Activated CD4-positive, alpha-beta T cell treated with anti-CD3 and anti-CD28 coated beads, Interleukin-2, amount 10 ng/mL, durations not matched to agents 7 days and 5 days (primary cell): ENCODE measurements at regions not wholly inside any gene's neighbourhood (a gene's known extent, or its start where the extent isn't known, plus 50 kb on each side); places are given as distances from the start of the nearest gene placed in this dataset.

Experiments used
- CTCF ChIA-PET: fragments of 350-600 bp; sonication (Branson Sonifier 250); formaldehyde crosslinking; loops from one replicate; lab custom pipeline; 2021; ENCODE audit warnings: antibody characterized with exemption; lab: Charles Lee
- POLR2A ChIA-PET: fragments of 350-600 bp; sonication (Branson Sonifier 250); formaldehyde crosslinking; loops from one replicate; lab custom pipeline; 2021; ENCODE audit warnings: antibody characterized with exemption; lab: Charles Lee
- DNase-seq: peaks from one replicate; pipeline ENCODE4 v3.0.0-alpha.2; 2020
- H3K27ac Mint-ChIP-seq: one replicate; pipeline ENCODE4 v1.8.0; 2021; ENCODE audit warnings: mild to moderate bottlenecking, moderate library complexity, mixed read lengths
- H3K27me3 Mint-ChIP-seq: one replicate; pipeline ENCODE4 v1.8.0; 2021; ENCODE audit warnings: mixed read lengths
- H3K36me3 Mint-ChIP-seq: one replicate; pipeline ENCODE4 v1.8.0; 2021; ENCODE audit warnings: low read depth, mixed read lengths
- H3K4me1 Mint-ChIP-seq: one replicate; pipeline ENCODE4 v1.8.0; 2021; ENCODE audit warnings: mixed read lengths
- H3K4me3 Mint-ChIP-seq: one replicate; pipeline ENCODE4 v1.8.0; 2021; ENCODE audit warnings: mild to moderate bottlenecking, moderate library complexity, mixed read lengths
- H3K9me3 Mint-ChIP-seq: one replicate; pipeline ENCODE4 v1.8.0; 2021; ENCODE audit warnings: mixed read lengths

- H3K4me1 Mint-ChIP-seq: no peaks in the 10 kb centered on the region
- peaks cover 4% of the 10 kb centered on the region for H3K27me3 Mint-ChIP-seq
- no peaks in the 10 kb centered on the region for H3K9me3 Mint-ChIP-seq
- H3K36me3 Mint-ChIP-seq: no peaks in the 10 kb centered on the region
- H3K27ac Mint-ChIP-seq: no peak overlapping the region
- POLR2A ChIA-PET: no interaction called here
- no peak for DNase-seq
- no peak overlapping the region for H3K4me3 Mint-ChIP-seq
- CTCF ChIA-PET: no interaction called here
These were observed 235.7 kb upstream of the LDB2 start for GRCh38 chr4:17134100-17134499.

DNA sequence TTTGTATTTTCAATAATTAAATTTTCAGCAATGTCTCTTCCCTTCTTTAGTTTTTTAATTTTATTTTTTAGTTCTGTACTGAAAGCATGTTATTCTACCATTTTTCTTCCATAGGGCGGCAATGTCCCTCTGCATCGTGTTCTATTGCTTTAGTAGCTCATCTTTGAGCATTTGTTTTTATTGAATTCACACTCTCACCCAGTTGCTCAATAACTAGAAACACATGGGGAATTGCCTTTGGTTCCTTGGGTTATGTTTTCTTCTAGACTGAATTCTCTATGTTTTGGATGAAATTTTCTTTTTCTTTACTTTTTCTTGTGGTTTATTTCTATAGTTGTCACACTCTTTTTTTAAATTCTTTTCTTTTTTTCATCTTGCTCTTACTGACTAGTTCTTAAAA, 233.8 kb upstream of the LDB2 start:
- no peaks in the 10 kb centered on the region for H3K4me1 Mint-ChIP-seq

DNA sequence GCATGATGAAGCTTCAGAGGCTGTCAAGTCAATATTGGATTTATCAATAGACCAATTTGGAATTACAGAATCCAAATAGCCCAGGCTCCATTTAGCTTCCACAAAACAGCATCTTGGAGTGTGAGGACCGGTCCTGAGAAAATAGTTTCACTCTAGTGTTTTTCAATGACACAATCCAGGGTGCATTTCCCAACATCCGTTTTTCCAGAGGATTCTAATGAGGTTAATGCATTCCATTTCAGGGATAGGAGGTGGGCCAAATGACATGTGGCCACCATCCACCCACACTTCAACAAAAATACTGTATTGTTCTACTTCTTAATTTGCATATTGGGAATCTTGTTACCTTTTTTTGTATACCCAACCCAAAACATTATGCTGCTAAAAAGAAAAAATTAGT, 229.8 kb upstream of the LDB2 start:
- Mint-ChIP-seq H3K36me3 (no peaks in the 10 kb centered on the region), H3K9me3 (no peaks in the 10 kb centered on the region), H3K27ac (no peak overlapping the region), H3K27me3 (peaks cover 2% of the 10 kb centered on the region), H3K4me1 (no peaks in the 10 kb centered on the region), H3K4me3 (no peak overlapping the region)
- CTCF ChIA-PET: no interaction called here
- no peak for DNase-seq
- POLR2A ChIA-PET: no interaction called here

More for the DNA sequence above, 233.8 kb upstream of the LDB2 start:
- no peaks in the 10 kb centered on the region for H3K36me3 Mint-ChIP-seq
- H3K4me3 Mint-ChIP-seq: no peak overlapping the region
- H3K27me3 Mint-ChIP-seq: peaks cover 4% of the 10 kb centered on the region
- no peaks in the 10 kb centered on the region for H3K9me3 Mint-ChIP-seq
- no peak for DNase-seq
- ChIA-PET CTCF (no interaction called here), POLR2A (no interaction called here)
- no peak overlapping the region for H3K27ac Mint-ChIP-seq

GRCh38 chr4:17126321-17126966, 228.0 kb upstream of the LDB2 start:
- Mint-ChIP-seq H3K36me3 (no peaks in the 10 kb centered on the region), H3K4me3 (no peak overlapping the region), H3K27ac (no peak overlapping the region), H3K4me1 (no peaks in the 10 kb centered on the region), H3K9me3 (no peaks in the 10 kb centered on the region), H3K27me3 (peaks cover 2% of the 10 kb centered on the region)
- POLR2A ChIA-PET: no interaction called here
- CTCF ChIA-PET: no interaction called here
- no peak for DNase-seq

GRCh38 chr4:17124767-17125166, 226.3 kb upstream of the LDB2 start:
- H3K27ac Mint-ChIP-seq: no peak overlapping the region
- DNase-seq: no peak
- no peaks in the 10 kb centered on the region for H3K9me3 Mint-ChIP-seq
- H3K36me3 Mint-ChIP-seq: no peaks in the 10 kb centered on the region
- POLR2A ChIA-PET: no interaction called here
- CTCF ChIA-PET: no interaction called here
- H3K4me3 Mint-ChIP-seq: no peak overlapping the region
- H3K4me1 Mint-ChIP-seq: no peaks in the 10 kb centered on the region
- H3K27me3 Mint-ChIP-seq: peaks cover under 1% of the 10 kb centered on the region

- no peaks in the 10 kb centered on the region for H3K4me1 Mint-ChIP-seq
- DNase-seq: no peak
- ChIA-PET CTCF (no interaction called here), POLR2A (no interaction called here)
- no peaks in the 10 kb centered on the region for H3K36me3 Mint-ChIP-seq
- H3K9me3 Mint-ChIP-seq: no peaks in the 10 kb centered on the region
- no peak overlapping the region for H3K4me3 Mint-ChIP-seq
- H3K27me3 Mint-ChIP-seq: peaks cover 4% of the 10 kb centered on the region
- H3K27ac Mint-ChIP-seq: no peak overlapping the region
These were observed 222.3 kb upstream of the LDB2 start for GRCh38 chr4:17120761-17121160.

GRCh38 chr4:17117746-17118145, 219.3 kb upstream of the LDB2 start:
- Mint-ChIP-seq H3K27me3 (peaks cover 4% of the 10 kb centered on the region), H3K4me1 (no peaks in the 10 kb centered on the region), H3K9me3 (no peaks in the 10 kb centered on the region), H3K4me3 (no peak overlapping the region), H3K36me3 (no peaks in the 10 kb centered on the region), H3K27ac (no peak overlapping the region)
- no peak for DNase-seq
- POLR2A ChIA-PET: no interaction called here
- CTCF ChIA-PET: no interaction called here

DNA sequence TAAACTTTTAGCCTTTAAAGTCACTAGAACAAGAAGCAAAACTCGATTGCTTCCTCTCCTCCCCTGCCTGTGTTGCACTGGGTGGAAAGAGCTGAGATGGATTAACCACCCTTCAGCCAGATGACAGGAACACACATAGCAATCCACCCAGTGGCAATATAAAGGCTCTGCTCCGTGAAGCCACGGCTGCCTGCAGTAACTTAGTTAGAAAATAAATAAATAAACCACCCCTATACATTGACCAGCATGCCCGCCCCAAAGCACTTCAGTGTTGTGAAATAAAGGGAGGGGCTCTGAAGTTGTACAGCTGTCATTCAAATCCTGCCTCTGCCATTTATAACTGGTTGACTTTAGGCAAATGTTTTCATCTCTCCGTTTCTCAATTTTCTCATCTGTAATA, 217.1 kb upstream of the LDB2 start:
- H3K27ac Mint-ChIP-seq: no peak overlapping the region
- H3K4me3 Mint-ChIP-seq: no peak overlapping the region
- no peaks in the 10 kb centered on the region for H3K9me3 Mint-ChIP-seq
- CTCF ChIA-PET: no interaction called here
- POLR2A ChIA-PET: no interaction called here
- DNase-seq: no peak
- H3K36me3 Mint-ChIP-seq: no peaks in the 10 kb centered on the region
- H3K27me3 Mint-ChIP-seq: peaks cover 4% of the 10 kb centered on the region
- no peaks in the 10 kb centered on the region for H3K4me1 Mint-ChIP-seq

GRCh38 chr4:17112292-17112659, 213.8 kb upstream of the LDB2 start:
- H3K27me3 Mint-ChIP-seq: no peaks in the 10 kb centered on the region
- CTCF ChIA-PET: no interaction called here

GRCh38 chr4:17109126-17109525, 210.7 kb upstream of the LDB2 start:
- ChIA-PET CTCF (no interaction called here), POLR2A (no interaction called here)
- Mint-ChIP-seq H3K36me3 (no peaks in the 10 kb centered on the region), H3K27ac (no peak overlapping the region), H3K9me3 (peaks cover 2% of the 10 kb centered on the region), H3K27me3 (no peaks in the 10 kb centered on the region), H3K4me1 (no peaks in the 10 kb centered on the region), H3K4me3 (no peak overlapping the region)
- no peak for DNase-seq

More at GRCh38 chr4:17112292-17112659, 213.8 kb upstream of the LDB2 start:
- POLR2A ChIA-PET: interaction anchor here (0.6 kb wide), 1 partner anchor 29 kb away, joined by 3 read pairs; no protein-coding TSS in a partner anchor
- Mint-ChIP-seq H3K4me1 (no peaks in the 10 kb centered on the region), H3K9me3 (peaks cover 2% of the 10 kb centered on the region), H3K36me3 (no peaks in the 10 kb centered on the region), H3K4me3 (no peak overlapping the region), H3K27ac (no peak overlapping the region)
- peak; percentile 22 for DNase-seq

DNA sequence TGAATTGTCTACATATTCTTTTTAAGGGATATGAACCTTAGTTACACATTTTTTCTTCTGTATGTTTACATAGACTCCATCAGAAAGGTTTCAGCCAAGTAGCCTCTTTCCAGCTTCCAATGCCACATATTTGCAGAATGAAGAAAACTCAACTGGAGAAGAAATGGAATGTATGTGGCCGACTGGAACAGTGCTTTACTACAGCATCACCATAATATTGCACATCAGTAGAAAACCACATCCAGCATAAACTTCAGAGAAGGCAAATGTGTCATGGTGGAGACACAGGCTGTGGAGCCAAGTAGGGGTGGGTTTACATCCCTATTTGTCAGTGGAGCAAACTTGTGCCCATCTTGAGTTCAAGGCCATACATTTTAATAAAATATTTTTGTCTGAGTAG, 204.8 kb upstream of the LDB2 start:
- H3K4me1 Mint-ChIP-seq: no peaks in the 10 kb centered on the region
- H3K4me3 Mint-ChIP-seq: no peak overlapping the region
- POLR2A ChIA-PET: no interaction called here
- H3K9me3 Mint-ChIP-seq: no peaks in the 10 kb centered on the region
- no peak overlapping the region for H3K27ac Mint-ChIP-seq
- DNase-seq: no peak
- no peaks in the 10 kb centered on the region for H3K36me3 Mint-ChIP-seq
- no peaks in the 10 kb centered on the region for H3K27me3 Mint-ChIP-seq
- CTCF ChIA-PET: no interaction called here

GRCh38 chr4:17098996-17099395, 200.6 kb upstream of the LDB2 start:
- Mint-ChIP-seq H3K27me3 (no peaks in the 10 kb centered on the region), H3K9me3 (no peaks in the 10 kb centered on the region), H3K4me3 (no peak overlapping the region), H3K27ac (no peak overlapping the region), H3K36me3 (no peaks in the 10 kb centered on the region), H3K4me1 (no peaks in the 10 kb centered on the region)
- no peak for DNase-seq
- CTCF ChIA-PET: no interaction called here
- POLR2A ChIA-PET: no interaction called here

- CTCF ChIA-PET: no interaction called here
- H3K27ac Mint-ChIP-seq: no peak overlapping the region
- H3K9me3 Mint-ChIP-seq: no peaks in the 10 kb centered on the region
- no peak for DNase-seq
- no peak overlapping the region for H3K4me3 Mint-ChIP-seq
- POLR2A ChIA-PET: no interaction called here
- H3K27me3 Mint-ChIP-seq: no peaks in the 10 kb centered on the region
- H3K4me1 Mint-ChIP-seq: no peaks in the 10 kb centered on the region
- H3K36me3 Mint-ChIP-seq: no peaks in the 10 kb centered on the region
These were observed 200.0 kb upstream of the LDB2 start for GRCh38 chr4:17098401-17098800.

DNA sequence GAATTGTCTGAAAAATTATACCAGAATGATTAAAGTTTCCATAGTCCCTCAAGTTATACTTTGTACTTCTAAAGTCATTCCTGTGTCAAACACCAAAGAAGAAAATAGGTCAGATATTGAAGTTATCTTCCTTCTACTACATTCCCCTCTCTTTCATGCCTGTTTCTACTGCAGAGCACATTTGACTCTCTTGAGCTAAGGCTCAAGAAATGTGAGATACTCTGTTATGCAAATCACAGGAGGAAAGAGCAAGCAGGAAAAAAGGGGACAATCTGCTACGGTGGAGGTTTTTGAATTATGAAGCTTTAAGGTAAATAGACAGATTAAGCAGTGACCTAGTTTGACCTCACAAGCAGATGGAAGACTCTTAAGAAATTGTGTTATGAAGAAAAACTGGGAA, 198.9 kb upstream of the LDB2 start:
- Mint-ChIP-seq H3K36me3 (no peaks in the 10 kb centered on the region), H3K4me1 (no peaks in the 10 kb centered on the region), H3K9me3 (no peaks in the 10 kb centered on the region), H3K27ac (no peak overlapping the region), H3K4me3 (no peak overlapping the region), H3K27me3 (no peaks in the 10 kb centered on the region)
- no peak for DNase-seq
- ChIA-PET CTCF (no interaction called here), POLR2A (no interaction called here)
